Stomach (tissue), 4 donors: ENCODE measurements at regions not wholly inside any gene's neighbourhood (a gene's known extent, or its start where the extent isn't known, plus 50 kb on each side); places are given as distances from the start of the nearest gene placed in this dataset.

Experiments
- POLR2A ChIP-seq, 4 donors: fragments of 450-650 bp; IDR thresholded peaks; one replicate each; pipeline ENCODE4 v1.6.1; 2016; ENCODE audit warnings: antibody characterized with exemption in 4 of 4, control low read depth in 2 of 4, mild to moderate bottlenecking in 1 of 4, moderate library complexity in 1 of 4
- TF ChIP-seq, protein P1 (sequence below), 7 experiments: fragments of 450-650 bp in 4 of 7; fragments of 200-600 bp in 3 of 7; sonication (generic) in 3 of 7; IDR thresholded peaks; one replicate each; pipeline ENCODE4 v1.5.1; 2016 to 2019; ENCODE audit warnings: antibody characterized with exemption in 7 of 7, control low read depth in 2 of 7, mild to moderate bottlenecking in 1 of 7

DNA sequence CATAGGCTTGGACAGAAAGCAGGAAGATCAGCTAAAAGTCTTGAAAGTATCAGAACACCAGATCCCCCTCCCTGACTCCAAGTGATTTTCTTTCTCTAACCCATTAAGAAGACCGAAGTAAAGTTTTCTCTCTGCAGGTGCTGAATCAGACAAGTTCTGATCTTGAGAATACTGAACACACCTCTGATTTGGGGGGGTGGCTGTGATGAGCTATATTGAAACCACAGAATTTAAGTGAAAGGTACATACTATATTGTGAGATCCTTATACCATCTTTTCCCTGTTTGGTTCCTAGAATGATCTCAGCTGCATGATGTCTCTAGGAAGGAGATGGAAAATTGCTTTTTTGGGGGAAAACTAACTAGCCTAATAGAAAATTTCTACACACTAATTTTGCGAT is 196.0 kb downstream of the DIPK2A start:
- TF ChIP-seq, protein P1, sequence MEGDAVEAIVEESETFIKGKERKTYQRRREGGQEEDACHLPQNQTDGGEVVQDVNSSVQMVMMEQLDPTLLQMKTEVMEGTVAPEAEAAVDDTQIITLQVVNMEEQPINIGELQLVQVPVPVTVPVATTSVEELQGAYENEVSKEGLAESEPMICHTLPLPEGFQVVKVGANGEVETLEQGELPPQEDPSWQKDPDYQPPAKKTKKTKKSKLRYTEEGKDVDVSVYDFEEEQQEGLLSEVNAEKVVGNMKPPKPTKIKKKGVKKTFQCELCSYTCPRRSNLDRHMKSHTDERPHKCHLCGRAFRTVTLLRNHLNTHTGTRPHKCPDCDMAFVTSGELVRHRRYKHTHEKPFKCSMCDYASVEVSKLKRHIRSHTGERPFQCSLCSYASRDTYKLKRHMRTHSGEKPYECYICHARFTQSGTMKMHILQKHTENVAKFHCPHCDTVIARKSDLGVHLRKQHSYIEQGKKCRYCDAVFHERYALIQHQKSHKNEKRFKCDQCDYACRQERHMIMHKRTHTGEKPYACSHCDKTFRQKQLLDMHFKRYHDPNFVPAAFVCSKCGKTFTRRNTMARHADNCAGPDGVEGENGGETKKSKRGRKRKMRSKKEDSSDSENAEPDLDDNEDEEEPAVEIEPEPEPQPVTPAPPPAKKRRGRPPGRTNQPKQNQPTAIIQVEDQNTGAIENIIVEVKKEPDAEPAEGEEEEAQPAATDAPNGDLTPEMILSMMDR (IDR thresholded peaks at IDR 0.05): no peak
- TF ChIP-seq POLR2A (IDR thresholded peaks at IDR 0.05): no peak
